ENCODE measurements at regions not wholly inside any gene's neighbourhood (a gene's known extent, or its start where the extent isn't known, plus 50 kb on each side); places are given as distances from the start of the nearest gene placed in this dataset.

DNA sequence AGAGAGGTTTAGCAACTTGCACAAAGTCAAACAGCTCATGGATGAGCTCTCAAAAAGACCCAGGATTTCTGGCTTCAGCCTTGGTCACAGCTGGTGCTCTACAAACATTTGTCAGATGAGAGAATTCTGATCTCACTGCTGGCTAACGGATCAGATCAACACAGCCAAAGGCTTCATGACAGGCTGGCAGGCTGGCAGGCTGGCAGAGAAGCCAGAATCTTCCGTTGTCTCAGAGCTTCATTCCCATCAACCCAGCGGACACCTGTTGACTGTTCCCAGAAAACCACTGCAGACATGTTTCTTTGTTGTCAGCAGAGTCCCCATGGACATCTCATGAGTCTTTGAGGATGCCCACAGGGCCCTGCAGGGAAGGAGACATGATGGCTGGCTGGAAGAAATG is 303.8 kb upstream of the ASIC2 start:
- CTCF ChIA-PET (ENCODE audit: low intra/inter-chr PET ratio, low total read pairs): no interaction called here
- ATAC-seq (no peak), DNase-seq (ENCODE audit: low spot score) (no peak), FAIRE-seq (no peak)
- WGBS (ENCODE audit: low lambda C conversion rate): 0% methylated on average over 2 of the region's 3 CpGs
- H3K27ac ChIP-seq (ENCODE audit: extremely low read length, insufficient read depth, low read length): no peak overlapping the region
- H3K79me2 ChIP-seq (ENCODE audit: insufficient read depth, low read length): no peaks in the 10 kb centered on the region
- H3K9me3 ChIP-seq (ENCODE audit: low read length): no peaks in the 10 kb centered on the region
- no peak overlapping the region for H3K9ac ChIP-seq (ENCODE audit: insufficient read depth, low read depth, low read length)
- in situ Hi-C loops (cut with HindIII; ENCODE audit: extremely low pct_ligation_motif_present, low pct_unique_long_range_greater_than_20kb): no loop called here
- H4K20me1 ChIP-seq (ENCODE audit: insufficient read depth, low read length): no peaks in the 10 kb centered on the region
- H3K27me3 ChIP-seq (ENCODE audit: control insufficient read depth in 1 of 2, insufficient read depth in 2 of 2, low read length in 2 of 2): no peaks in the 10 kb centered on the region; a peak in 1 of 5 replicates
- no peak overlapping the region for H3K4me2 ChIP-seq (ENCODE audit: low read depth, low read length)
- no peaks in the 10 kb centered on the region for H3K36me3 ChIP-seq (replicated peaks in 1 of 2; ENCODE audit: control insufficient read depth in 1 of 2, insufficient read depth in 2 of 2, low read length in 2 of 2)
- H2AFZ ChIP-seq (ENCODE audit: low read length): no peak overlapping the region
- no peaks in the 10 kb centered on the region for H3K4me1 ChIP-seq (ENCODE audit: insufficient read depth, low read length)
- POLR2A ChIA-PET: no interaction called here
- no TSS peak for BruUV-seq (replicated peaks)
- intact Hi-C loops (cut with micrococcal nuclease; ENCODE audit: unreplicated experiment): no loop called here
- H3K4me3 ChIP-seq (replicated peaks in 1 of 3; ENCODE audit: insufficient read depth in 1 of 3, low read depth in 2 of 3, low read length in 3 of 3): no peak overlapping the region
- TF ChIP-seq ZNF572 (CRISPR knock-in tag; IDR thresholded peaks at IDR 0.05): no peak
- TF ChIP-seq, protein P1, sequence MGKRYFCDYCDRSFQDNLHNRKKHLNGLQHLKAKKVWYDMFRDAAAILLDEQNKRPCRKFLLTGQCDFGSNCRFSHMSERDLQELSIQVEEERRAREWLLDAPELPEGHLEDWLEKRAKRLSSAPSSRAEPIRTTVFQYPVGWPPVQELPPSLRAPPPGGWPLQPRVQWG (CRISPR knock-in tag; IDR thresholded peaks at IDR 0.05; ENCODE audit: borderline replicate concordance, low read depth): no peak
- TF ChIP-seq, protein P2, sequence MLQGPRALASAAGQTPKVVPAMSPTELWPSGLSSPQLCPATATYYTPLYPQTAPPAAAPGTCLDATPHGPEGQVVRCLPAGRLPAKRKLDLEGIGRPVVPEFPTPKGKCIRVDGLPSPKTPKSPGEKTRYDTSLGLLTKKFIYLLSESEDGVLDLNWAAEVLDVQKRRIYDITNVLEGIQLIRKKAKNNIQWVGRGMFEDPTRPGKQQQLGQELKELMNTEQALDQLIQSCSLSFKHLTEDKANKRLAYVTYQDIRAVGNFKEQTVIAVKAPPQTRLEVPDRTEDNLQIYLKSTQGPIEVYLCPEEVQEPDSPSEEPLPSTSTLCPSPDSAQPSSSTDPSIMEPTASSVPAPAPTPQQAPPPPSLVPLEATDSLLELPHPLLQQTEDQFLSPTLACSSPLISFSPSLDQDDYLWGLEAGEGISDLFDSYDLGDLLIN (CRISPR knock-in tag; IDR thresholded peaks at IDR 0.05; ENCODE audit: borderline replicate concordance): no peak
- TF ChIP-seq KDM3A (CRISPR knock-in tag; IDR thresholded peaks at IDR 0.05; ENCODE audit: low read depth): no peak
- TF ChIP-seq MEIS1 (CRISPR knock-in tag; IDR thresholded peaks at IDR 0.05; ENCODE audit: borderline replicate concordance): no peak
- TF ChIP-seq ZNF557 (CRISPR knock-in tag; IDR thresholded peaks at IDR 0.05): no peak
- no peak for TF ChIP-seq GZF1 (CRISPR knock-in tag; IDR thresholded peaks at IDR 0.05)
- TF ChIP-seq, protein P3, sequence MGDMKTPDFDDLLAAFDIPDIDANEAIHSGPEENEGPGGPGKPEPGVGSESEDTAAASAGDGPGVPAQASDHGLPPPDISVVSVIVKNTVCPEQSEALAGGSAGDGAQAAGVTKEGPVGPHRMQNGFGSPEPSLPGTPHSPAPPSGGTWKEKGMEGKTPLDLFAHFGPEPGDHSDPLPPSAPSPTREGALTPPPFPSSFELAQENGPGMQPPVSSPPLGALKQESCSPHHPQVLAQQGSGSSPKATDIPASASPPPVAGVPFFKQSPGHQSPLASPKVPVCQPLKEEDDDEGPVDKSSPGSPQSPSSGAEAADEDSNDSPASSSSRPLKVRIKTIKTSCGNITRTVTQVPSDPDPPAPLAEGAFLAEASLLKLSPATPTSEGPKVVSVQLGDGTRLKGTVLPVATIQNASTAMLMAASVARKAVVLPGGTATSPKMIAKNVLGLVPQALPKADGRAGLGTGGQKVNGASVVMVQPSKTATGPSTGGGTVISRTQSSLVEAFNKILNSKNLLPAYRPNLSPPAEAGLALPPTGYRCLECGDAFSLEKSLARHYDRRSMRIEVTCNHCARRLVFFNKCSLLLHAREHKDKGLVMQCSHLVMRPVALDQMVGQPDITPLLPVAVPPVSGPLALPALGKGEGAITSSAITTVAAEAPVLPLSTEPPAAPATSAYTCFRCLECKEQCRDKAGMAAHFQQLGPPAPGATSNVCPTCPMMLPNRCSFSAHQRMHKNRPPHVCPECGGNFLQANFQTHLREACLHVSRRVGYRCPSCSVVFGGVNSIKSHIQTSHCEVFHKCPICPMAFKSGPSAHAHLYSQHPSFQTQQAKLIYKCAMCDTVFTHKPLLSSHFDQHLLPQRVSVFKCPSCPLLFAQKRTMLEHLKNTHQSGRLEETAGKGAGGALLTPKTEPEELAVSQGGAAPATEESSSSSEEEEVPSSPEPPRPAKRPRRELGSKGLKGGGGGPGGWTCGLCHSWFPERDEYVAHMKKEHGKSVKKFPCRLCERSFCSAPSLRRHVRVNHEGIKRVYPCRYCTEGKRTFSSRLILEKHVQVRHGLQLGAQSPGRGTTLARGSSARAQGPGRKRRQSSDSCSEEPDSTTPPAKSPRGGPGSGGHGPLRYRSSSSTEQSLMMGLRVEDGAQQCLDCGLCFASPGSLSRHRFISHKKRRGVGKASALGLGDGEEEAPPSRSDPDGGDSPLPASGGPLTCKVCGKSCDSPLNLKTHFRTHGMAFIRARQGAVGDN (CRISPR knock-in tag; IDR thresholded peaks at IDR 0.05): no peak
- no peak for TF ChIP-seq NR2F2 (IDR thresholded peaks at IDR 0.05; ENCODE audit: borderline replicate concordance, low read depth)
- TF ChIP-seq MBNL3 (CRISPR knock-in tag; conservative IDR thresholded peaks at IDR 0.05): no peak
- no peak for TF ChIP-seq PHF21A (CRISPR knock-in tag; IDR thresholded peaks at IDR 0.05)
- TF ChIP-seq, protein P4, sequence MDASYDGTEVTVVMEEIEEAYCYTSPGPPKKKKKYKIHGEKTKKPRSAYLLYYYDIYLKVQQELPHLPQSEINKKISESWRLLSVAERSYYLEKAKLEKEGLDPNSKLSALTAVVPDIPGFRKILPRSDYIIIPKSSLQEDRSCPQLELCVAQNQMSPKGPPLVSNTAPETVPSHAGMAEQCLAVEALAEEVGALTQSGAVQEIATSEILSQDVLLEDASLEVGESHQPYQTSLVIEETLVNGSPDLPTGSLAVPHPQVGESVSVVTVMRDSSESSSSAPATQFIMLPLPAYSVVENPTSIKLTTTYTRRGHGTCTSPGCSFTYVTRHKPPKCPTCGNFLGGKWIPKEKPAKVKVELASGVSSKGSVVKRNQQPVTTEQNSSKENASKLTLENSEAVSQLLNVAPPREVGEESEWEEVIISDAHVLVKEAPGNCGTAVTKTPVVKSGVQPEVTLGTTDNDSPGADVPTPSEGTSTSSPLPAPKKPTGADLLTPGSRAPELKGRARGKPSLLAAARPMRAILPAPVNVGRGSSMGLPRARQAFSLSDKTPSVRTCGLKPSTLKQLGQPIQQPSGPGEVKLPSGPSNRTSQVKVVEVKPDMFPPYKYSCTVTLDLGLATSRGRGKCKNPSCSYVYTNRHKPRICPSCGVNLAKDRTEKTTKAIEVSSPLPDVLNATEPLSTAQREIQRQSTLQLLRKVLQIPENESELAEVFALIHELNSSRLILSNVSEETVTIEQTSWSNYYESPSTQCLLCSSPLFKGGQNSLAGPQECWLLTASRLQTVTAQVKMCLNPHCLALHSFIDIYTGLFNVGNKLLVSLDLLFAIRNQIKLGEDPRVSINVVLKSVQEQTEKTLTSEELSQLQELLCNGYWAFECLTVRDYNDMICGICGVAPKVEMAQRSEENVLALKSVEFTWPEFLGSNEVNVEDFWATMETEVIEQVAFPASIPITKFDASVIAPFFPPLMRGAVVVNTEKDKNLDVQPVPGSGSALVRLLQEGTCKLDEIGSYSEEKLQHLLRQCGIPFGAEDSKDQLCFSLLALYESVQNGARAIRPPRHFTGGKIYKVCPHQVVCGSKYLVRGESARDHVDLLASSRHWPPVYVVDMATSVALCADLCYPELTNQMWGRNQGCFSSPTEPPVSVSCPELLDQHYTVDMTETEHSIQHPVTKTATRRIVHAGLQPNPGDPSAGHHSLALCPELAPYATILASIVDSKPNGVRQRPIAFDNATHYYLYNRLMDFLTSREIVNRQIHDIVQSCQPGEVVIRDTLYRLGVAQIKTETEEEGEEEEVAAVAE (CRISPR knock-in tag; IDR thresholded peaks at IDR 0.05; ENCODE audit: borderline replicate concordance): no peak
- TF ChIP-seq ZNF256 (CRISPR knock-in tag; conservative IDR thresholded peaks at IDR 0.05): no peak
- TF ChIP-seq PRPF4 (IDR thresholded peaks at IDR 0.05; ENCODE audit: low read depth, low read length, poor library complexity, severe bottlenecking): no peak
- TF ChIP-seq ZNF460 (CRISPR knock-in tag; IDR thresholded peaks at IDR 0.05; ENCODE audit: borderline replicate concordance): no peak

Data from HepG2 (cell line).